RWPE1 (cell line): ENCODE measurements at regions not wholly inside any gene's neighbourhood (a gene's known extent, or its start where the extent isn't known, plus 50 kb on each side); places are given as distances from the start of the nearest gene placed in this dataset.

Source experiments
- CTCF ChIA-PET: fragments of 350-600 bp; sonication (Branson Sonifier 250); formaldehyde crosslinking; extraction: SDS; loops from one replicate; lab custom pipeline; 2021; lab: Yijun Ruan, JAX
- POLR2A ChIA-PET: fragments of 400-600 bp; formaldehyde crosslinking; extraction: SDS; loops from one replicate; lab custom pipeline; 2020; ENCODE audit warnings: antibody characterized with exemption; ENCODE audit not compliant: low non-redundant PET; lab: Yijun Ruan, JAX
- DNase-seq: peaks from one replicate; pipeline ENCODE4 v3.0.0; 2012; ENCODE audit warnings: low spot score
- H3K27ac ChIP-seq: fragments of 450-650 bp; 2 replicates; pipeline ENCODE4 v1.5.1; 2017
- CTCF ChIP-seq: fragments of 450-650 bp; conservative IDR thresholded peaks from 2 replicates; pipeline ENCODE4 v1.5.1; 2017; ENCODE audit warnings: low read depth, mild to moderate bottlenecking

- POLR2A ChIA-PET, result interaction anchor here (0.7 kb wide), 1 partner anchor 75 kb away, joined by 3 read pairs; no protein-coding TSS in a partner anchor
- H3K27ac ChIP-seq, result no peak overlapping the region
- TF ChIP-seq CTCF, result no peak
- CTCF ChIA-PET, result no interaction called here
- peak; percentile 39 for DNase-seq
Observed at GRCh38 chr17:79251824-79252223, 177.2 kb downstream of the ENGASE start.

- CTCF ChIA-PET, result interaction anchor here (0.7 kb wide), 1 partner anchor 15 kb away, joined by 3 read pairs; no protein-coding TSS in a partner anchor
- DNase-seq, result no peak
- POLR2A ChIA-PET, result no interaction called here
- no peak overlapping the region for H3K27ac ChIP-seq
- TF ChIP-seq CTCF, result no peak
Observed at GRCh38 chr17:79249929-79250521, 175.4 kb downstream of the ENGASE start.

DNA sequence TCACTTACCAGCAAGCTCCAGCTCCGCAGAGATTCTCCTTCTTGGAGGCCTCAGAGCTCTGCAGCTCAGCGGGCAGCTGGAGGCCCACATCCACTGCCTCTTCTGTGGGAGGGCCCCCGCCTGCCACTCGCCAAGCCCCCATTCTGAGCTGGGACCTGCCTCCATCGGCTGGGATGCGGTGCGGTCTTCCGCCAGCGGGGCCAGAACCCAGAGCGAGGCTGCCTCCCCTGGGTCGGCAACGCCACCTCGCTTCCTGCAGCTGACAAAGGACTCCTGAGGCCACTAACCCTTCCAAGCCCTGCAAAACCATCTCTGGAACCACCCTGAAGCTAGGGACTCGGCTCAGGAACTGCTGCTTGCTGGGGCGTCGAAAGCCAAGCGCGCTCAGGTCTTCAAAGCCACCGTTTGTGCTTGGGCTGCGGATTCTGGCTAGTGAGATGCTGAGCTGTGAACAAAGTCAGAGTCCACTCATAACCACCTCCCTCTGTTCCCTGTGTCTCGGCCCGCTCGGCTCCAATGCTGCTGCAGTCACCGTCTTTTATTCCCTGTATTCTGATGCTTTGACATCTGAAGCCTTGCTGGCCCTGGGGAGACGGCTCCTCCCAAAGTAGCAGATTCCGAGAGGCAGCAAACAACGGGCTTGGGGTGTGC, 174.3 kb downstream of the ENGASE start:
- ChIA-PET CTCF (interaction anchor here (1.2 kb wide), 1 partner anchor 143 kb away, joined by 3 read pairs; no protein-coding TSS in a partner anchor), POLR2A (no interaction called here)
- no peak overlapping the region for H3K27ac ChIP-seq
- no peak for TF ChIP-seq CTCF
- no peak for DNase-seq

DNA sequence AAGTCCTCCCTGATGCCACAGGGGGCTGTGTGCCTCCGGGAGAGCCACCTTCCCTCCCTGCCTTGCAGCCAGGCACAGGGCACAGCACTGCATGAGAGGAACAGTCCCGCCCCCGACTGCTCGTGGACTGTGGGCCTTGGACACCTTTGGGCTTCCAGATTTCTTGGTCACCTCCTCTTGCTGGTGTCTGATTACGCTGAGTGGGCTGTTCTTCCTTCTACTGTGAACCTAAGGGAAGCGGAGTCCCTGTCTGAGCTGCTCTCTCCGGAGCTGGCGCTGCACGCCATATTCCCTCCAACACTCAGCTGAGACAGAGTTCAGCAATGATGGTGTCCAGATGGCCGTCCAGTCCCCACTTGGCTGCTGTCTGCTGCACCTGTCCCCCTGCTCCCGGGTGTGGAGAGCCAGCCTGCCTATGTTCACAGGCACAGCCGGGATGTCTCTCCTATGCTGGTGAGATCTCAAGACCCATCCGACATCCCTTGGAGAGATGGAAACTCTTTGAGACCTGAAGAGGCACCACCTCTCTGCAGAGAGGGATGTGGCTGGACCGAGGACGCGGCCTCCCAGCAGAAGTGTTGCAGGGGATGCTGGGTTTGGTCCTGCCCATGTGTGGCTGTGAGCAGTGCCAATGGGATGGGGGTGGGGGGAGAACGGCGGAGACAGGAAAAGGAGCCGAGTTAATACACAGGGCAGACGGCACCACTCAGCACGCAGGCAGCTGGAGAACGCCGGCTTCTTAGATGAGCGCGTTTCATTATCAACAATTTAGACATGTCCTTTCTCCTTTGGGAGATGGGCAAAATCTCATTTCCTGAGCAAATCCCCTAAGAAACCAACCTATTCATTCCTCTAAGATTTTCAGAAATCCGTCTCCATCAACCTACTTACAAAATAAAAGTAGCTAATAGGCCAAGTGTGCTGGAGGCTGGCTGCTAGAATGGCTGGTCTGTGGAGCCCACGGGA, 171.9 kb downstream of the ENGASE start:
- CTCF ChIA-PET, result no interaction called here
- no peak overlapping the region for H3K27ac ChIP-seq
- DNase-seq, result no peak
- POLR2A ChIA-PET, result no interaction called here
- no peak for TF ChIP-seq CTCF

- DNase-seq, result no peak
- POLR2A ChIA-PET, result no interaction called here
- CTCF ChIA-PET, result no interaction called here
- no peak overlapping the region for H3K27ac ChIP-seq
- TF ChIP-seq CTCF, result no peak
Observed at GRCh38 chr17:79244665-79245064, 170.0 kb downstream of the ENGASE start.

DNA sequence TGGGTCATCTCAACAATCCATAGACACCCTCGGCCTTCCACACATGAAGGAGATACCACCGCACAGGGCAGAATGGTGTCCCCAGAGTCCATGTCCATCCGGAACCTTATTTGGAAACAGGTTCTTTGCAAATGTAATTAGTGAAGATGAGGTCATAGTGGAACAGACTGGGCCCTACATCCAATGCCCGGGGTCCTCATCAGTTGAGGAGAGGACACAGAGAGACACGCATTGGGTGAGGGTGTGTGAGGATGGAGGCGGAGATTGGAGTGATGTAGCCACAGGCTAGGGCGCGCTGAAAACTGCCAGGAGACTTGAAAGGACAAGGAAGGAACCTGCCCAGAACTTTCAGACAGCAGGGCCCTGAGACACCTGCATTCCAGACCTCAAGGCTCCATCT, 169.4 kb downstream of the ENGASE start:
- H3K27ac ChIP-seq, result no peak overlapping the region
- POLR2A ChIA-PET, result no interaction called here
- CTCF ChIA-PET, result no interaction called here

More for the DNA sequence above, 169.4 kb downstream of the ENGASE start:
- no peak for TF ChIP-seq CTCF
- DNase-seq, result no peak
